ENCODE measurements at regions not wholly inside any gene's neighbourhood (a gene's known extent, or its start where the extent isn't known, plus 50 kb on each side); places are given as distances from the start of the nearest gene placed in this dataset.

DNA sequence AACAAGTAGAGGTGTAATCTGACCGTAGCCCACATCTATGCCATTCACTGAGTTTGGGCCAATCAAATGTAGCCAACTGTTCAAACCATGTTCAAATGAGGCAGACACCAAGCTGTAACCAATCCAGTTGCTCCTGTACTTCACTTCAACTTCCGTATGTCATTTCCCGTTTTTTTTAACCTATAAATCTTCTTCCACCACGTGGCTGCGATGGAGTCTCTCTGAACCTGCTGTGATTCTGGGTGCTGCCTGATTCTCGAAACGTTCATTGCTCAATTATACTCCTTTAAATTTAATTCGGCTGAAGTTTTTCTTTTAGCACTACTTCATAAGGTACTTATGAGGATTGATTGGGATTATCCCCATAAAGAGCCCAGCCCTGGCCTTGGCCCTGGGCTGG is 179.7 kb downstream of the PIK3R1 start:
- TF ChIP-seq, protein P1, sequence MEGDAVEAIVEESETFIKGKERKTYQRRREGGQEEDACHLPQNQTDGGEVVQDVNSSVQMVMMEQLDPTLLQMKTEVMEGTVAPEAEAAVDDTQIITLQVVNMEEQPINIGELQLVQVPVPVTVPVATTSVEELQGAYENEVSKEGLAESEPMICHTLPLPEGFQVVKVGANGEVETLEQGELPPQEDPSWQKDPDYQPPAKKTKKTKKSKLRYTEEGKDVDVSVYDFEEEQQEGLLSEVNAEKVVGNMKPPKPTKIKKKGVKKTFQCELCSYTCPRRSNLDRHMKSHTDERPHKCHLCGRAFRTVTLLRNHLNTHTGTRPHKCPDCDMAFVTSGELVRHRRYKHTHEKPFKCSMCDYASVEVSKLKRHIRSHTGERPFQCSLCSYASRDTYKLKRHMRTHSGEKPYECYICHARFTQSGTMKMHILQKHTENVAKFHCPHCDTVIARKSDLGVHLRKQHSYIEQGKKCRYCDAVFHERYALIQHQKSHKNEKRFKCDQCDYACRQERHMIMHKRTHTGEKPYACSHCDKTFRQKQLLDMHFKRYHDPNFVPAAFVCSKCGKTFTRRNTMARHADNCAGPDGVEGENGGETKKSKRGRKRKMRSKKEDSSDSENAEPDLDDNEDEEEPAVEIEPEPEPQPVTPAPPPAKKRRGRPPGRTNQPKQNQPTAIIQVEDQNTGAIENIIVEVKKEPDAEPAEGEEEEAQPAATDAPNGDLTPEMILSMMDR (IDR thresholded peaks at IDR 0.05) = no peak
- no peak for TF ChIP-seq POLR2A (IDR thresholded peaks at IDR 0.05)

Measured in lower leg skin (tissue), 3 donors.